Neural progenitor cell (in vitro differentiated cells): ENCODE measurements at regions not wholly inside any gene's neighbourhood (a gene's known extent, or its start where the extent isn't known, plus 50 kb on each side); places are given as distances from the start of the nearest gene placed in this dataset.

Source experiments
- DNase-seq: peaks from one replicate; pipeline ENCODE4 v3.0.0-alpha.2; 2016; ENCODE audit warnings: low spot score
- H2AFZ ChIP-seq: fragments of 200-600 bp; sonication (generic); replicated peaks from 2 replicates; pipeline ENCODE4 v1.6.1; 2016; ENCODE audit warnings: antibody characterized with exemption
- H3F3A ChIP-seq: fragments of 200-600 bp; sonication (generic); 2 replicates; pipeline ENCODE4 v1.6.1; 2016; ENCODE audit warnings: antibody characterized with exemption, low read depth
- H3K27ac ChIP-seq: fragments of 200-600 bp; sonication (generic); 2 replicates; pipeline ENCODE4 v1.5.1; 2016; ENCODE audit warnings: mild to moderate bottlenecking
- H3K27me3 ChIP-seq: fragments of 200-600 bp; sonication (generic); 2 replicates; pipeline ENCODE4 v1.6.1; 2016; ENCODE audit warnings: mild to moderate bottlenecking, moderate library complexity
- H3K36me3 ChIP-seq: fragments of 200-600 bp; sonication (generic); 2 replicates; pipeline ENCODE4 v1.5.1; 2016
- H3K4me1 ChIP-seq: fragments of 200-600 bp; sonication (generic); 2 replicates; pipeline ENCODE4 v1.6.1; 2016; ENCODE audit warnings: mixed run types
- H3K4me2 ChIP-seq: fragments of 200-600 bp; sonication (generic); 2 replicates; pipeline ENCODE4 v1.6.1; 2016
- H3K4me3 ChIP-seq: fragments of 200-600 bp; sonication (generic); 2 replicates; pipeline ENCODE4 v1.5.1; 2016
- H3K79me2 ChIP-seq: fragments of 200-600 bp; sonication (generic); 2 replicates; pipeline ENCODE4 v1.6.1; 2016; ENCODE audit warnings: low read depth
- H3K9ac ChIP-seq: fragments of 200-600 bp; sonication (generic); 2 replicates; pipeline ENCODE4 v1.6.1; 2016
- H3K9me3 ChIP-seq: fragments of 200-600 bp; sonication (generic); 2 replicates; pipeline ENCODE4 v1.5.1; 2016; ENCODE audit warnings: low read depth
- H4K20me1 ChIP-seq: fragments of 200-600 bp; sonication (generic); 2 replicates; pipeline ENCODE4 v1.6.1; 2016; ENCODE audit warnings: low read depth
- H3K27ac Mint-ChIP-seq: 3 replicates; pipeline ENCODE4 v1.8.0; 2021; ENCODE audit warnings: mixed read lengths
- H3K27me3 Mint-ChIP-seq: 2 replicates; pipeline ENCODE4 v1.8.0; 2022; ENCODE audit warnings: low read depth, mild to moderate bottlenecking, inconsistent platforms, moderate library complexity, mixed read lengths; ENCODE audit not compliant: insufficient read depth
- H3K36me3 Mint-ChIP-seq: 3 replicates; pipeline ENCODE4 v1.8.0; 2021; ENCODE audit warnings: mixed read lengths
- H3K4me1 Mint-ChIP-seq: 3 replicates; pipeline ENCODE4 v1.8.0; 2021; ENCODE audit warnings: mixed read lengths
- H3K4me3 Mint-ChIP-seq: 3 replicates; pipeline ENCODE4 v1.8.0; 2021; ENCODE audit warnings: mild to moderate bottlenecking, moderate library complexity, mixed read lengths
- H3K9me3 Mint-ChIP-seq: 3 replicates; pipeline ENCODE4 v1.8.0; 2020; ENCODE audit warnings: mixed read lengths
- EZH2 ChIP-seq: fragments of 200-600 bp; sonication (generic); IDR thresholded peaks from 2 replicates; pipeline ENCODE4 v1.6.1; 2017; ENCODE audit warnings: antibody characterized with exemption, mild to moderate bottlenecking, moderate library complexity
- EZH2phosphoT487 ChIP-seq: fragments of 200-600 bp; sonication (generic); IDR thresholded peaks from 2 replicates; pipeline ENCODE4 v1.6.1; 2017; ENCODE audit warnings: antibody characterized with exemption
- TF ChIP-seq, protein P1 (sequence below): fragments of 200-600 bp; sonication (generic); IDR thresholded peaks from 2 replicates; pipeline ENCODE4 v1.5.1; 2017; ENCODE audit warnings: antibody characterized with exemption, mild to moderate bottlenecking

DNA sequence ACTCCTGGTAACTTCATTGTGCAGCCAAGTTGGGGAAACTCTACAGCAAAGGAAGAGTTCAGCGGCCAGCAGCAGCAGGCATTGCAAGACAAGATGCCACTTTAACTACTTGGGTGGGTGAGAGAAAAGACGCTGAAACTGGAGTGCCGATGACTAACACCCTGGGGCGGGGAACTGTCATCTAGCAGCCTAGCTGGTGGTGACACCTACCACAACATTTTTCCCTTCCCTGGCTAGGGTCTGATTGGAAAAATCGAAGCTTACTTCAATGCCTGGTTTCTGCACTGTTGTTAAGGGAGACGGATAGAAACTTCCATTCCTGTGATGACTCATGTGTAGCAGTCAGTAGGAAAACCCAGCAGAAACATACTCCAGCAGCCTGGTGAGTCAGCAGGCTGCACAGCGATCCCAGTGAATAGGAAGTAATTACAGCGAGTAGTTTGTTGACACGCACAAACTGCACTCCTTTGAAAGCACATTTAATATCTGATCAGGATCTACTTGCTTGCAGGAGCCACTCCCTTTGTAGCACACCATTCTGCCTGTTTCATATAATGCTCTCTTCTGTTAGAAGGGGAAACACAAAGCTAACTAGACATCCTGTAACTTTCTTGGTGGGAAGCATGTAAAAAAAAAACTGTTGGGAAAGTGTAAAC lies 62.1 kb upstream of the MAPRE2 start:
- Mint-ChIP-seq H3K27ac (no peak overlapping the region), H3K36me3 (no peaks in the 10 kb centered on the region), H3K27me3 (peaks cover 10% of the 10 kb centered on the region), H3K9me3 (no peaks in the 10 kb centered on the region), H3K4me3 (peak overlapping the region; percentile 90), H3K4me1 (peaks cover 20% of the 10 kb centered on the region)
- H4K20me1 ChIP-seq: peaks cover 10% of the 10 kb centered on the region
- no peaks in the 10 kb centered on the region for H3K9me3 ChIP-seq
- no peaks in the 10 kb centered on the region for H3K79me2 ChIP-seq
- TF ChIP-seq EZH2 (no peak), EZH2phosphoT487 (no peak)
- TF ChIP-seq, protein P1, sequence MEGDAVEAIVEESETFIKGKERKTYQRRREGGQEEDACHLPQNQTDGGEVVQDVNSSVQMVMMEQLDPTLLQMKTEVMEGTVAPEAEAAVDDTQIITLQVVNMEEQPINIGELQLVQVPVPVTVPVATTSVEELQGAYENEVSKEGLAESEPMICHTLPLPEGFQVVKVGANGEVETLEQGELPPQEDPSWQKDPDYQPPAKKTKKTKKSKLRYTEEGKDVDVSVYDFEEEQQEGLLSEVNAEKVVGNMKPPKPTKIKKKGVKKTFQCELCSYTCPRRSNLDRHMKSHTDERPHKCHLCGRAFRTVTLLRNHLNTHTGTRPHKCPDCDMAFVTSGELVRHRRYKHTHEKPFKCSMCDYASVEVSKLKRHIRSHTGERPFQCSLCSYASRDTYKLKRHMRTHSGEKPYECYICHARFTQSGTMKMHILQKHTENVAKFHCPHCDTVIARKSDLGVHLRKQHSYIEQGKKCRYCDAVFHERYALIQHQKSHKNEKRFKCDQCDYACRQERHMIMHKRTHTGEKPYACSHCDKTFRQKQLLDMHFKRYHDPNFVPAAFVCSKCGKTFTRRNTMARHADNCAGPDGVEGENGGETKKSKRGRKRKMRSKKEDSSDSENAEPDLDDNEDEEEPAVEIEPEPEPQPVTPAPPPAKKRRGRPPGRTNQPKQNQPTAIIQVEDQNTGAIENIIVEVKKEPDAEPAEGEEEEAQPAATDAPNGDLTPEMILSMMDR: no peak
- peaks cover 22% of the 10 kb centered on the region for H3K4me1 ChIP-seq
- peaks cover 18% of the 10 kb centered on the region for H3F3A ChIP-seq
- H3K27me3 ChIP-seq: peaks cover 70% of the 10 kb centered on the region
- no peak overlapping the region for H2AFZ ChIP-seq
- H3K4me2 ChIP-seq: peak overlapping the region; percentile 97
- peak overlapping the region; percentile 69 for H3K4me3 ChIP-seq
- no peak overlapping the region for H3K27ac ChIP-seq
- no peak overlapping the region for H3K9ac ChIP-seq
- DNase-seq: peak; percentile 47
- H3K36me3 ChIP-seq: no peaks in the 10 kb centered on the region

DNA sequence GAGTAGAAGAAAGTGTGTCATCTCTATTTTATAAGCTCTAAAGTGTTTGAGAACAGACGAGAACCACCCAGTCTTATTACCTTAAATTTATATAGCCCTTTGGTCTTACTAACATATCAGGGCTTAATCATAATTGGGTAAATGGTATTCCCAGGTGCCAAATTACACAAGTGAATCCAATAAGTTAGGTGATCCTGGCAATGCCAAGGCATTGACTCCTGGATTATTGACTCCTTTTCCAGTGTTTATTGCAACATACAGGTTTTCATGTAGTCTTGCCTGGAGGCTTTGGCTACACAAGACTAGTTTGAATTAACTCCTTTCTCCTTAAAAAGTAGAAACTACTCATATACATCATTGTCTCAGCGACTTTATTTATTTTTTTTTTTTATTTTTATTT lies 59.7 kb upstream of the MAPRE2 start:
- no peaks in the 10 kb centered on the region for H3K36me3 Mint-ChIP-seq
- H3K27me3 Mint-ChIP-seq: peaks cover 7% of the 10 kb centered on the region
- H2AFZ ChIP-seq: no peak overlapping the region
- no peak overlapping the region for H3K27ac ChIP-seq
- no peak overlapping the region for H3K27ac Mint-ChIP-seq
- no peak for DNase-seq
- H4K20me1 ChIP-seq: peaks cover 10% of the 10 kb centered on the region
- no peak overlapping the region for H3K9ac ChIP-seq
- H3K4me1 ChIP-seq: peaks cover 17% of the 10 kb centered on the region
- peaks cover 46% of the 10 kb centered on the region for H3K27me3 ChIP-seq
- H3K9me3 ChIP-seq: no peaks in the 10 kb centered on the region
- no peaks in the 10 kb centered on the region for H3K79me2 ChIP-seq
- H3K4me3 ChIP-seq: no peak overlapping the region
- peaks cover 15% of the 10 kb centered on the region for H3K4me1 Mint-ChIP-seq
- no peak overlapping the region for H3K4me3 Mint-ChIP-seq
- TF ChIP-seq, protein P1: no peak
- TF ChIP-seq EZH2 (no peak), EZH2phosphoT487 (no peak)
- H3K4me2 ChIP-seq: no peak overlapping the region
- no peaks in the 10 kb centered on the region for H3K36me3 ChIP-seq
- peaks cover 21% of the 10 kb centered on the region for H3F3A ChIP-seq
- H3K9me3 Mint-ChIP-seq: no peaks in the 10 kb centered on the region

DNA sequence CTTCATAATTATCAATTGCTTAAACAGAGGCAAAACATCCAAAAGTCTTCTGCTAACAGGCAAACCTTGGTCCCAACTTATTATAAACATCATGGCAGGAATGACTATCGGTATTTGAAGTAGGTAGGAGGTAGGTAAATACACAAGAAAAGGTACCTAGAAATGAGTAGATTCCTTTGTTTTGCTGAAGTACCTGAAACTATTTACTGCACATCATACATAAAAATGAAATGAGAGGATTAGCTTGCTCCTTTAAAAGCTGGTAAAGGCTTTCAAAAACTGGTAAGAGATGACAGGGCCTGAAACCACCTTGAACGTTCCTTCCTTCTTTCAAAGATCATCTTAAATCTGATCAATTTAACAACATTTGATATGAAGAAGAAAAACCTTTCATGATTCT lies 55.2 kb upstream of the MAPRE2 start:
- Histone ChIP-seq H3K9ac (no peak overlapping the region), H3K27ac (no peak overlapping the region), H3K27me3 (peaks cover 1% of the 10 kb centered on the region), H3K4me1 (no peaks in the 10 kb centered on the region), H4K20me1 (no peaks in the 10 kb centered on the region), H3K4me2 (no peak overlapping the region), H3K36me3 (no peaks in the 10 kb centered on the region), H2AFZ (no peak overlapping the region), H3K9me3 (no peaks in the 10 kb centered on the region), H3K79me2 (no peaks in the 10 kb centered on the region), H3K4me3 (no peak overlapping the region), H3F3A (peaks cover 8% of the 10 kb centered on the region)
- Mint-ChIP-seq H3K27ac (no peak overlapping the region), H3K4me3 (no peak overlapping the region), H3K36me3 (no peaks in the 10 kb centered on the region), H3K9me3 (no peaks in the 10 kb centered on the region), H3K27me3 (peaks cover 2% of the 10 kb centered on the region), H3K4me1 (no peaks in the 10 kb centered on the region)
- TF ChIP-seq, protein P1: no peak
- no peak for TF ChIP-seq EZH2phosphoT487
- no peak for TF ChIP-seq EZH2
- no peak for DNase-seq
